SK-N-SH (cell line): ENCODE measurements at regions not wholly inside any gene's neighbourhood (a gene's known extent, or its start where the extent isn't known, plus 50 kb on each side); places are given as distances from the start of the nearest gene placed in this dataset.

Experiments
- CTCF ChIA-PET: fragments of 300-600, 350-600 bp; formaldehyde crosslinking; extraction: SDS; loops from one replicate; lab custom pipeline; 2021; lab: Yijun Ruan, JAX
- POLR2A ChIA-PET: fragments of 350-600 bp; sonication (Branson Sonifier 250); formaldehyde crosslinking; extraction: SDS; loops from one replicate; lab custom pipeline; 2020; ENCODE audit warnings: antibody characterized with exemption, inconsistent platforms; lab: Yijun Ruan, JAX
- DNase-seq: peaks from one replicate; pipeline ENCODE4 v3.0.0; 2012
- H2AFZ ChIP-seq: fragments of 200-600 bp; sonication (generic); 2 replicates; pipeline ENCODE4 v1.8.1; 2016; ENCODE audit warnings: antibody characterized with exemption, mild to moderate bottlenecking, low read depth
- H3F3A ChIP-seq: fragments of 200-600 bp; sonication (generic); replicated peaks from 2 replicates; pipeline ENCODE3; 2016; ENCODE audit warnings: antibody characterized with exemption, mild to moderate bottlenecking; ENCODE audit not compliant: insufficient read depth
- H3K27ac ChIP-seq, 2 experiments: fragments of 200-500 bp in 1 of 2; fragments of 200-600 bp in 1 of 2; sonication (Bioruptor generic) in 1 of 2; sonication (generic), shearing (Covaris generic) in 1 of 2; 2 replicates each; pipeline versions ENCODE4 v1.5.1 to v1.6.1; 2014 to 2016; ENCODE audit warnings: low read depth in 2 of 2, inconsistent platforms in 1 of 2, low read length in 1 of 2, mild to moderate bottlenecking in 1 of 2, mixed read lengths in 1 of 2
- H3K27me3 ChIP-seq: fragments of 200-600 bp; sonication (generic), shearing (Covaris generic); 2 replicates; pipeline ENCODE4 v1.6.1; 2016; ENCODE audit warnings: mixed run types; ENCODE audit not compliant: insufficient read depth
- H3K36me3 ChIP-seq, 2 experiments: fragments of 200-500 bp in 1 of 2; fragments of 200-600 bp in 1 of 2; sonication (Bioruptor generic) in 1 of 2; sonication (generic) in 1 of 2; replicated peaks in 1 of 2; 2 replicates each; pipeline versions ENCODE3 to v1.5.1; 2014 to 2016; ENCODE audit warnings: low read length in 1 of 2, mild to moderate bottlenecking in 1 of 2; ENCODE audit not compliant: insufficient read depth in 2 of 2, control insufficient read depth in 1 of 2
- H3K4me1 ChIP-seq, 2 experiments: fragments of 200-500 bp in 1 of 2; fragments of 200-600 bp in 1 of 2; sonication (Bioruptor generic) in 1 of 2; sonication (generic), shearing (Covaris generic) in 1 of 2; 2 replicates each; pipeline versions ENCODE4 v1.5.1 to v1.6.1; 2014 to 2016; ENCODE audit warnings: low read depth in 1 of 2, low read length in 1 of 2, mixed run types in 1 of 2; ENCODE audit not compliant: insufficient read depth in 2 of 2, control insufficient read depth in 1 of 2
- H3K4me2 ChIP-seq: fragments of 200-600 bp; sonication (generic), shearing (Covaris generic); 2 replicates; pipeline ENCODE4 v1.6.1; 2017; ENCODE audit warnings: mixed run types
- H3K4me3 ChIP-seq, 2 experiments: fragments of 200-500 bp in 1 of 2; fragments of 200-600 bp in 1 of 2; sonication (Bioruptor generic) in 1 of 2; sonication (generic), shearing (Covaris generic) in 1 of 2; 2 replicates each; pipeline versions ENCODE4 v1.5.1 to v1.8.1; 2014 to 2016; ENCODE audit warnings: low read depth in 2 of 2, inconsistent platforms in 1 of 2, low read length in 1 of 2, mild to moderate bottlenecking in 1 of 2, mixed read lengths in 1 of 2, moderate library complexity in 1 of 2
- H3K79me2 ChIP-seq: fragments of 200-600 bp; sonication (generic); 2 replicates; pipeline ENCODE4 v1.8.1; 2017; ENCODE audit warnings: mild to moderate bottlenecking; ENCODE audit not compliant: insufficient read depth
- H3K9ac ChIP-seq: fragments of 200-600 bp; sonication (generic); 2 replicates; pipeline ENCODE4 v1.6.1; 2017; ENCODE audit warnings: mixed run types
- H3K9me2 ChIP-seq: fragments of 200-600 bp; sonication (generic); 2 replicates; pipeline ENCODE4 v1.6.1; 2017; ENCODE audit warnings: mixed run types
- H3K9me3 ChIP-seq: fragments of 200-600 bp; sonication (generic); 2 replicates; pipeline ENCODE4 v1.6.1; 2017; ENCODE audit warnings: mixed run types, mild to moderate bottlenecking, moderate library complexity
- H4K20me1 ChIP-seq: fragments of 200-600 bp; sonication (generic); 2 replicates; pipeline ENCODE4 v1.6.1; 2017; ENCODE audit warnings: mild to moderate bottlenecking, mixed run types; ENCODE audit not compliant: insufficient read depth
- ELF1 ChIP-seq: IDR thresholded peaks from 2 replicates; pipeline ENCODE4 v1.4.0; 2012
- EZH2phosphoT487 ChIP-seq: fragments of 200-600 bp; sonication (generic); IDR thresholded peaks from 2 replicates; pipeline ENCODE4 v1.6.1; 2017; ENCODE audit warnings: low read depth, mixed run types, mild to moderate bottlenecking, antibody characterized with exemption, moderate library complexity, borderline replicate concordance
- FOXM1 ChIP-seq: IDR thresholded peaks from 2 replicates; pipeline ENCODE4 v1.4.0; 2012; ENCODE audit warnings: low read depth, mild to moderate bottlenecking
- JUND ChIP-seq: IDR thresholded peaks from 2 replicates; pipeline ENCODE4 v1.4.0; 2012
- NFIC ChIP-seq: IDR thresholded peaks from 2 replicates; pipeline ENCODE4 v1.4.0; 2012; ENCODE audit warnings: borderline replicate concordance
- NRF1 ChIP-seq: IDR thresholded peaks from 2 replicates; pipeline ENCODE4 v1.6.1; 2012; ENCODE audit warnings: low read depth, mild to moderate bottlenecking, low read length
- RCOR1 ChIP-seq: fragments of 150-350 bp; IDR thresholded peaks from 2 replicates; pipeline ENCODE4 v1.6.1; 2017; ENCODE audit warnings: antibody characterized with exemption, low read length
- RFX5 ChIP-seq: IDR thresholded peaks from 2 replicates; pipeline ENCODE4 v1.6.1; 2012; ENCODE audit warnings: mild to moderate bottlenecking, improper control_type of control experiment, low read length
- RXRA ChIP-seq: IDR thresholded peaks from 2 replicates; pipeline ENCODE4 v1.4.0; 2012; ENCODE audit warnings: low read depth, mild to moderate bottlenecking, borderline replicate concordance
- SMC3 ChIP-seq: IDR thresholded peaks from 2 replicates; pipeline ENCODE4 v1.6.1; 2012; ENCODE audit warnings: low read depth, low read length, improper control_type of control experiment
- USF1 ChIP-seq: IDR thresholded peaks from 2 replicates; pipeline ENCODE4 v1.4.0; 2012; ENCODE audit warnings: low read depth, borderline replicate concordance
- ZBTB33 ChIP-seq: IDR thresholded peaks from 2 replicates; pipeline ENCODE4 v1.4.0; 2012; ENCODE audit warnings: low read depth, borderline replicate concordance
- WGBS: methylation state at CpG from one replicate; pipeline ENCODE4 v1.1.6; 2017; ENCODE audit warnings: low lambda C conversion rate; 5-methylcytosine and 5-hydroxymethylcytosine counted together

GRCh38 chr1:30250338-30250983, 472.9 kb downstream of the MATN1 start:
- Histone ChIP-seq H3K27me3 (no peaks in the 10 kb centered on the region), H3F3A (no peaks in the 10 kb centered on the region), H4K20me1 (no peaks in the 10 kb centered on the region), H3K27ac (no peak overlapping the region), H3K9me2 (no peaks in the 10 kb centered on the region), H3K79me2 (no peaks in the 10 kb centered on the region), H3K4me1 (no peaks in the 10 kb centered on the region; a peak in 2 of 4 replicates), H3K4me2 (no peak overlapping the region), H2AFZ (no peak overlapping the region), H3K36me3 (no peaks in the 10 kb centered on the region), H3K9me3 (no peaks in the 10 kb centered on the region), H3K4me3 (no peak overlapping the region), H3K9ac (no peak overlapping the region)
- no peak for TF ChIP-seq USF1
- no peak for TF ChIP-seq JUND
- TF ChIP-seq EZH2phosphoT487, result no peak
- no peak for TF ChIP-seq ELF1
- no peak for TF ChIP-seq SMC3
- TF ChIP-seq NRF1, result no peak
- no peak for TF ChIP-seq RFX5
- WGBS, result 38% methylated on average over 10 of the region's 10 CpGs
- ChIA-PET CTCF (interaction anchor here (0.8 to 2.8 kb wide), 2 partner anchors 11 to 18 kb away, joined by 3 to 12 read pairs; no protein-coding TSS in a partner anchor), POLR2A (no interaction called here)
- no peak for DNase-seq

- H3K9ac ChIP-seq, result no peak overlapping the region
- no peaks in the 10 kb centered on the region for H3K27me3 ChIP-seq
- no peak overlapping the region for H3K4me2 ChIP-seq
- ChIA-PET CTCF (interaction anchor here (1.2 to 2.8 kb wide), 3 partner anchors 17 to 131 kb away, joined by 3 to 12 read pairs (median 3); no protein-coding TSS in a partner anchor), POLR2A (no interaction called here)
- H3K79me2 ChIP-seq, result no peaks in the 10 kb centered on the region
- H3K4me1 ChIP-seq, result no peaks in the 10 kb centered on the region; a peak in 2 of 4 replicates
- no peak overlapping the region for H3K4me3 ChIP-seq
- H3K27ac ChIP-seq, result no peak overlapping the region
- H3K36me3 ChIP-seq, result no peaks in the 10 kb centered on the region
- no peaks in the 10 kb centered on the region for H3F3A ChIP-seq
- H3K9me2 ChIP-seq, result no peaks in the 10 kb centered on the region
- TF ChIP-seq NFIC (no peak), FOXM1 (no peak), ZBTB33 (no peak), ELF1 (no peak), RCOR1 (no peak), RXRA (no peak)
- no peak overlapping the region for H2AFZ ChIP-seq
- 41% methylated on average over 10 of the region's 16 CpGs for WGBS
- no peaks in the 10 kb centered on the region for H4K20me1 ChIP-seq
- H3K9me3 ChIP-seq, result no peaks in the 10 kb centered on the region
- no peak for DNase-seq
Observed at GRCh38 chr1:30249446-30250337, 473.7 kb downstream of the MATN1 start.
